RPMI8226 (cell line): ENCODE measurements at regions not wholly inside any gene's neighbourhood (a gene's known extent, or its start where the extent isn't known, plus 50 kb on each side); places are given as distances from the start of the nearest gene placed in this dataset.
"Not testable (repeated sequence)": the region's sequence is repeated elsewhere in the genome, so short reads cannot be mapped to it uniquely, and the experiment has no call there.

Source experiments
- DNase-seq: peaks from one replicate; pipeline ENCODE4 v3.0.0-alpha.2; 2015

GRCh38 chr2:83959266-83959665, 499.8 kb downstream of the SUCLG1 start:
- no peak for DNase-seq

- no peak for DNase-seq
Measured at GRCh38 chr2:83956991-83957390, 502.1 kb downstream of the SUCLG1 start.

- no peak for DNase-seq
Measured at GRCh38 chr2:83953697-83954096, 505.4 kb downstream of the SUCLG1 start.

GRCh38 chr2:83951378-83951947, 507.6 kb downstream of the SUCLG1 start:
- no peak for DNase-seq

DNA sequence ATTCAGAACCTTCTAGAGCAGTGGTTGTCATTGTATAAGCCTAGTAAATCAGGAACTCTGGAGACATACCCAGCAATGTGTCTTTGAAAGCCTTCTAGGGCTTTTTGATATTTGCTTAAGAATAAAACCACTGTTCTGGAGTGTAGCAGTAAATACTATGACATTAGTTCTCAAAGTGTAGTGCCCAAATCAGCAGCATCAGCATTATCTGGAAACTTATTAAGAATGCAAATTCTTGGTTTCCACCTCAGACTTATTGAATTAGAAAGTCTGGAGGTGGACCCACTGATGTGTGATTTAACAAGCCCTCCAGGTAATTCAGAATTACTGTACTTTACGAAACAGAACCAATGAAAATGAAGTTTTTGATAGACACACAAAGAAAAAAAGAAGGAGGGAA, 509.7 kb downstream of the SUCLG1 start:
- no peak for DNase-seq

GRCh38 chr2:83944191-83944590, 514.9 kb downstream of the SUCLG1 start:
- no peak for DNase-seq

DNA sequence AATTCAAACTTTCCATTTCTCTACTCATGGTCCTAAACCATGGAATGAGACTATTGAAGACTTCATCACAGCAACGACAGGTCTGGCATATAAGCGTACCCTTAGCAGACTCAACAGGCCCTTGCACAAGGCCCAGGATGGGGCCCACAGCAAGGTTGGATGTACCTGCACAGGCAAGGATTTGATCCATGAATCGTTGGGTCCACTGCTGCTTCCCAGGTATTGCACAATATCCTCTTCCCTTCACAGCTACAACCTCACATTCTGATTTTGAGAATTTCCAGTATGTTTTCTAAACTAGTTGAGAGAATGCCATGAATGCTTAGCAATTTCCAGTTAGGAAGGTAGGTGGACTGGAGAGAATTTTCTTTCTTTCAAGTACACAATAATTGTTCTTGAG, 515.8 kb downstream of the SUCLG1 start:
- no peak for DNase-seq

- DNase-seq: no peak
Measured at GRCh38 chr2:83941886-83942285, 517.2 kb downstream of the SUCLG1 start.

- DNase-seq: no peak
Measured at GRCh38 chr2:83933749-83934148, 525.3 kb downstream of the SUCLG1 start.

- no peak for DNase-seq
Measured at GRCh38 chr2:83923531-83923930, 535.5 kb downstream of the SUCLG1 start.

- no peak for DNase-seq
Measured at GRCh38 chr2:83916559-83916958, 542.5 kb downstream of the SUCLG1 start.

DNA sequence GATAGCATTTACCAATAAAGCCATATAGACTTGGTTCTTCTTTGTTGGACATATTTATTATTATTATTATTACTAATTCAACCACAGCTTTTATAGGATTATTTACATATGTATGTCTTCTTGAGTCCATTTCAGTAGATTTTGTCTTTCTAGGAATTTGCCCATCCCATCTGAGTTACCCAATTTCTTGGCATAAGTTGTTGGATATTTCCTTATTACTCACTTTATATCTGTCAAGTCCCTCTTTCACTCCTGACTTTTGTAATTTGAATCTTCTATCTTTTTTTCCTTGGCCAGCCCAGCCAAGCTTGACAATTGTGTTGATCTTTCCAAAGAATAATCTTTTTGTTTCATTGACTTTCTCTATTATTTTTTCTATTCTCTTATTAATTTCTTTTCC, 543.7 kb downstream of the SUCLG1 start:
- no peak for DNase-seq

DNA sequence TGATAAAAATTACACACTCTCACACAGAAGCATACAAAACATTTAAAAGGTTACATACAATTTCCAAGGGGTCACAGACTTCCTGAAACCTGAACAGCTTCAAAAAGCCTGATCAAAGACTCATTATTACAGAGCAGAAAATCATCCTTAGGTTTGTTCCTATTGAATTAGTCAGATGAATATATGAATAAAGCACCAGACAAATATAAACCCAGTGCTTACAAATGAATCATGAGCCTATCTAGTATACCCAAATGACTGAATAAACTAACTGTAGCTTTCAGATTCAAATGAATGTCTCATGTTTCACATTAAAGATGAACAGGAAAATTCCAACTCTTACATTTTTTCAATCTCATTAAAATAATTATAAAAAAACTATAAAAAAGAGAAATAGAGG, 550.3 kb downstream of the SUCLG1 start:
- DNase-seq: no peak

DNA sequence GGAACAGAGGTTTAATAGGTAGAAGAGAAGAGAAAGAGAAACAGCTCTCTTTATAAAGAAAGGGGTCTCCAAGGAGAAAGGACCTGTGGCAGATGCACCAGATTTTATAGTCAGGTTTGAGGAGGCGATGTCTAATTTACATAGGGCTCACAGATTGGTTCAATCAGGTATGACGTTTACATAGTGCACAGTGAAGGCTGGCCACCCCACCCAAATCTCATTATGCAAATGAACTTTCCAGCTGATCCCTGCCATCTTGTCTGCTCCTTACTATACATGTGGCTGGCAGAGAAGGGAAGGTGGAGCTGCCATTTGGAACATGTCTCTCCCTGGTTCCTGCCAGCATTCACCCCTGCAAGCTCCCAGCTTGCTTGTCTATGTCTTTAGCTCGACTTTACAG, 557.8 kb downstream of the SUCLG1 start:
- no peak for DNase-seq

DNA sequence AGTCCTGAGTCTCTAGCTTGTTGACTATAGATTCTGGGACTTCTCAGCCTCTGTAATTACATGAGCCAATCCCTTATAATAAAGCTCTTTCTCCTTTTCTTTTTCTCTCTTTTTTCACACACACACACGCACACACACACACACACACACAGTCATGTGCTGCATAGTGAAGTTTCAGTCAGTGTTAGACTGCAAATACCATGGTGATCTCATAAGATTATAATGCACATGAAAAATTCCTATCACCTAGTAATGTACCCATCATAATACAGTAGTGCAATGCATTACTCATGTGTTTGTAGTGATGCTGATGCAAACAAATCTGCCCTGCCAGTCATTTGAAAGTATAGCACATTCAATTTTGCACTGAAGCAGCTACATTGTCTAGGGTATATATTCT, 558.2 kb downstream of the SUCLG1 start:
- no peak for DNase-seq

DNA sequence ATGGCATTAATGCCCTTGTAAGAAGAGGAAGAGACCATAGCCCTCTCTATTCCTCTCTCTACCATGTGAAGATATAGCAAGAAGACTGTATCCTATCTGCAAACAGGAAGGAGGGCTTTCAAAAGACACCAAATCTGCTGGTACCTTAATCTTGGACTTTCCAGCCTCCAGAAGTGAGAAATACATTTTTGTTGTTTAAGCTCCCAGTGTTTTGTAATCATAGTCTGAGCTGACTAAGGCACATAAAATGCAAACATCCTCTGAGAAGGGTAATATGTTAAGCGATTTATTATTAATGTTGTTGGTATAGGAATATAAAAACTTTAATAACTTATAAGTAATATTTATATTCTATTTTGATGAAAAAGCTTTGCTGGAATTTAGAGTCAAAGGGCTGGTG, 559.8 kb downstream of the SUCLG1 start:
- DNase-seq: no peak

DNA sequence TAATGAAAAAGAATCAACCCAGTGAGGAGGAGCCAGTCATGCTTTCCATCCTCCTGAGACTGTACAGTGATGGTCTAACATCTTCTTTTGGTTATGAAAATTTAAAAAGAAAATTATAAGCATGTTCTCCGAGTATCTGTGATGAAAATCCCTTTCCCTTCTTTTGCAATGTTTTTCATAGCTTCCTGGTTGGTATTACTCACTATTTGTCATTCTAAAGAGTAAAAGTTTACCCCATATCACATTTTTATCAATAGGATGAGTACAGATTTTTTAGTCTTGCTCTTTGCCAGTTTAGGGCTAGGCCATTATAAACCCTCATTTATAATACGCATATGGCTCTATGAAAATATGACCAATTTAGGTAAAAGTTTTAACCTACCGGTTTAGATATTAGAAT, 564.1 kb downstream of the SUCLG1 start:
- DNase-seq: no peak

- DNase-seq: no peak
Measured at GRCh38 chr2:83887757-83888156, 571.3 kb downstream of the SUCLG1 start.

DNA sequence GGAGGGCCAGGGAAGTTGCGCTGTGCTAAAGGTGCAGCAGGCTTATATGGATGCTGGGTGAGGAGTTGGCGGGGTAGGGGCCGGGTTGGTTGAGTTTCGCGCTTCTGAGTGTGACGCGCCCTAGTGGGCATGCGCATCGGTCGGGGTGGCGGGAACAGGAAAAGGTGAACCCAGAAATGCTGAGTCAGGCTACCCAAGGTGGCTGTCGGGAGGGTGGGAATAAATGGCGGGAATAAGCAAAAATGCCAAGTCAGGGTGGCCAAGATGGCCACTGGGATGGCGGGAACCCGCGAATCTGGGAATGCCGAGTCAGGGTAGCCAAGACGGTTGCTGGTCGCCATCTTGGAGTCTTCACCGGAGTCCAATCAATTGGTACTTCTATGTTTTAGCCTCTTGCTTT, 580.0 kb downstream of the SUCLG1 start:
- DNase-seq: no peak

DNA sequence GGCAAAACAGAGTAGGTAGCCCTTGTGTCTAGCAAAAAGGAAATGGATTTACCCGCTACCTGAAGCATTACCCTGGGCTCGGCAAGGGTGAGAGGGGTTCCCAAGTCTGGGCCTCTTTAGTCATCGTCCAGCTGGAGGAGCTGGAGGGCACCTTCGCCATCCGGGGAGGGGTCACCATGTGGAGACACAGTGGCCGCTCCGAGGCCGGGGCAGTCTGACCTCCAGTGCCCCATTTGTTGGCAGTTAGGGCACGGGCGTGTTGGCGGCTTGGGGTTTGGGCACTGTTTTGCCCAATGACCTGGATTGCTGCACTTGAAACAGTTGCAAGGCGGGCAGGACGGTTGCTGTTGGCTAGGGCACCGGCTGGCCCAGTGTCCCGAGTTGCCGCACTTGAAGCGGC, 581.8 kb downstream of the SUCLG1 start:
- not testable (repeated sequence) for DNase-seq

DNA sequence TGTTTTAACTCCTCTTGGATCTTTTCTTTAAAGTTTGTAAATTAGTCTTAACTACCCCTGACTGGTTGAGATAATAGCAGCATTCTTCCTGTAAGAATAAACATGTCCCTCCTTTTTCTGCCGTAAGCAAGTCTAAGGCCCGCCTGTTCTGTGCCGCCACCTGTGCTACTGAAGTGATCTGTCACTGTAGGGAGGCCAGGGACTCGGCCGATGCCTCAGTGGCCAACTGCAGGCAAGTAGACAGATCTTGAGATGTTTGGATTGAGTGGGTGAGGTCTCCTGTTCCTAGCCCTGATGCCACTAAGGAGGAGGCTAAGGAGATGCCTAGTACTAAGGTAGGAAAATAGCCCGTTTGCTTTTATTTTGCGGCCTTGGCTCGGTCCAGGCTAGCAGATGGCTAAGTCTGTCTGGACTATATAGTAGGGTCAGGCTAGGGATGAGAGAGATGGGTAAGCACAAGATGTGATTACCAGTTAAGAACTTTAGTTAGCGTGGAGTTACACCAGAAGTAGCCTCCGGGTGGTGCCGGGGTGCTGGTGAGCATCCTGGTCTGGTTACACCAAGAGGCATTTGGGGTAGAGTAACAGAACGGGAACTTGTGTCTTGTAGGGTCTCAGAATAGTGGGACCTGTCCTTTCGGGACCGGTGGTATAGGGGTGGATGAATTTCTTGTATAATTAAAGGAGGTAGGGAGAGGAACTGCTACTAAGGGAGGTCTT, 584.2 kb downstream of the SUCLG1 start:
- DNase-seq: no peak

GRCh38 chr2:83874066-83874465, 585.0 kb downstream of the SUCLG1 start:
- DNase-seq: no peak

DNA sequence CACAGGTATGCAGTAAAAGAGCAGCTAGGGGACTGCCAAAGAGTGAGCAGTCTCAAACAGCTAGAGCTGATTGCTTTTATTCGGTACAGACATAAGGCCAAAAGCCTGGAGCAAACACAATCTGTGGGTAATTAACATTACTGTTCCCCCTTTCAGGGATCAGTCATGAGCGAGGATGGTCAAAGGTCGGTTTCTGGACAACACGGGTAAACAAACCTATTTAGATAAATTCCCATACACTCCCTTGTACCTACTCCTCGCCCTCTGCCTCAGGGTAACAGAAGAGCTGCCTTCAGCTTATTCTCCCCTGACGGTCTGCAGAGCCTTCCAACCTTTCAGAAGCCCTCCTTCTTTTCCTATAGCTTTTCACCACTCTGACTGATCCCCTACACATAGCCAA, 586.0 kb downstream of the SUCLG1 start:
- DNase-seq: no peak

DNA sequence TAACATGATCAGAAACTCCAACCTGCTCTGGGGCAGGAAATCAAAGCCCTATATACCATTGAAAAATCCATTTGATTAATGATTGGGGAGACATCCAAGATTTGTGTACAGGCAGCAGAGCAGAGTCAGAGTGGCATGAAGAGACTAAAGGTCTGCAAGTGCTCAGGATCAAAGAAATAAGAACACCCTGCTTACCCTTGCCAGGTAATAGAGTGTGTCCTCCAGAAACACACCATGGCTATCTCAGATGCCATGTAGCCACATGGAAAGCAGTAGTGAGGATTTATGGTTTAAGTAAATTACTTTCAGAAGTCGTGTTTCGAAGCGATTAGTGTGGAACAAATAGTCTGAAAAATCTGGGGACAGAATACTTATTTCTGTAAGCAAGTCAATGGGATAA, 592.9 kb downstream of the SUCLG1 start:
- DNase-seq: no peak

GRCh38 chr2:83862600-83862999, 596.5 kb downstream of the SUCLG1 start:
- DNase-seq: no peak
